ENCODE measurements at regions not wholly inside any gene's neighbourhood (a gene's known extent, or its start where the extent isn't known, plus 50 kb on each side); places are given as distances from the start of the nearest gene placed in this dataset.

DNA sequence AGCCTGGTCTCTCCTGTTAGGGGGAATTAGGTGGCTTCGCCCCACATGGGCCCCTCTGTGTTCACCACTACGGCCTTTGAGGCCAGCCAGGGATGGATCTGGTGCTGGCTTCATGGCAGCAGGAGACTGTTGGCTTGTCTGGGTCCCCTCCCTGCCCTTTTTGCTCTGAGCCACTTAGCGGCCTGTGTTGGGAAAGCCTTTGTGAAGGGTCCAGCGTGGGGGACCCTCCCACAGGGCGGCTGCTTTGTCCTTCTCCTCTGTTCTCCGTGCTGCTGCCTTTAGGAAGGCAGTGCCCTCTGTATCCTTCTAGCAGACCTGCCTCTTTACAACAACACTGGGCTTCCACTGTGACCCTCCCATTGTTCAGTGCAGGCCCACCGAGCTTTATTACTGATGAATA is 118.4 kb downstream of the TSN start:
- TF ChIP-seq ZNF274 (IDR thresholded peaks at IDR 0.05; ENCODE audit: low read depth, low read length) = no peak

DNA sequence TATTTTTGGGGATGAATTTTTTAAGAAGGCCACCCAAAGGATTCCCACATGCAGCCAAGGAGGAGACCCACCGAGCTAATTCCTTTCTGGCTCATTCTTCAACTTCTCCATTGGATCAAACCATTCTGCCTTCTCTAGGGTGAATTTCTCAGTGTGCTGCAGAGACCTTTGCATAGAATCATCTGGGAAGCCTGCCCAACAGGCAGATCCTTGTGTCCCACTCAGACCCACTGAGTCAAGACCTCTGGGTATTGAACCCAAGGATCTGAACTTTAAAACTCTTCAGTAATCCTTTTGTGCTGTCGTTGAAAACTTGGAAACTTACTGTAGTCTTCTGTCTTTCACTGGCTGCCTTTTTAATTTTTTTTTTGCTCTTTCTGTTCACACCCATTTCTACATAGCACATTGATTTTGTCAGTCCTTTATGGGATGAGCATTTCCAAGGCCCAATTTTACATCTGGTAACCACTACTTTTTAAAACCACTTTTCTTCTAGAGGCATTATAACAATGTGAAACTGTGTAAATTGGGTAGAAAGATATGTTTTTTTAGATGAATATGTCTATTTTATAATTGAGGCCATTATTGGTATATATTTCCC is 120.2 kb downstream of the TSN start:
- no peak overlapping the region for H3K4me3 ChIP-seq (ENCODE audit: low read length)
- no peak for TF ChIP-seq ZNF274 (IDR thresholded peaks at IDR 0.05; ENCODE audit: low read depth, low read length)

More for the DNA sequence above, 118.4 kb downstream of the TSN start:
- no peak overlapping the region for H3K4me3 ChIP-seq (ENCODE audit: low read length)

DNA sequence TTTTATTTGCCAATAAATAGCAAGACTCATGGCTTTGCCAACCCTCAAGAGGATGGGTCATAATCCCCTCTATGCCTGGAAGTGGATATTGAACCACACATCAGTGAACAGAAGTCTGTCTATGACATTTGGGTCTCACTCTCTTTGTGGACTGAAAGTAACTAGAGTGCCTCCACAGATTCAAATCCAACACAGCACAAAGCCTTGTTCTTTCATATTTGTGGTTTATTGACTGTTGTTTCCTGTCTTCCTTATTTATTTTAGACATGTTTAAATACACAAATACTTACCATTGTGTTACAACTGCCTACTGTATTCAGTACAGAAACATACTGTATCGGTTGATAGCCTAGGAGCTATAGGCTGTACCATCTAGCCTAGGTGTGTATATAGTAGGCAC is 121.9 kb downstream of the TSN start:
- TF ChIP-seq ZNF274 (IDR thresholded peaks at IDR 0.05; ENCODE audit: low read depth, low read length) = no peak
- no peak overlapping the region for H3K4me3 ChIP-seq (ENCODE audit: low read length)

DNA sequence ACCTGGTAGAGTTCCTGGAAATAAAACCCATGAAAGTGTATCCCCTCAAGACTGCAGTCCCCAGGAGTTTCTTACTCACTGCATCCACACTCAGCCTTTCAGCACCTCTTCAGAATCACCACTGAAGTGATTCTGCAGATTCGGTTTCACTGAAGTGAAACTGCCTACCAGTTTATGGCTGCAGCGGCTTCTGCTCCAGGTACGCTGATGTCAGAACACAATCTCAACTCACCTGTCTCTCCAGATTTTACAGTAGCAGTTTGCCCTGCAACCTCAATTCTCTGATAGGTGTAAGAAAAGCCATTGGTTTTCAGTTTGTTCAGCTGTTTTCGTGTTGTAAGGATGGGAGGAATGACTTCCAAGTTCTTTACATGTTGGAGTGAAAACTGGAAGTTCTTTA is 124.8 kb downstream of the TSN start:
- no peak for TF ChIP-seq ZNF274 (IDR thresholded peaks at IDR 0.05; ENCODE audit: low read depth, low read length)
- no peak overlapping the region for H3K4me3 ChIP-seq (ENCODE audit: low read length)

DNA sequence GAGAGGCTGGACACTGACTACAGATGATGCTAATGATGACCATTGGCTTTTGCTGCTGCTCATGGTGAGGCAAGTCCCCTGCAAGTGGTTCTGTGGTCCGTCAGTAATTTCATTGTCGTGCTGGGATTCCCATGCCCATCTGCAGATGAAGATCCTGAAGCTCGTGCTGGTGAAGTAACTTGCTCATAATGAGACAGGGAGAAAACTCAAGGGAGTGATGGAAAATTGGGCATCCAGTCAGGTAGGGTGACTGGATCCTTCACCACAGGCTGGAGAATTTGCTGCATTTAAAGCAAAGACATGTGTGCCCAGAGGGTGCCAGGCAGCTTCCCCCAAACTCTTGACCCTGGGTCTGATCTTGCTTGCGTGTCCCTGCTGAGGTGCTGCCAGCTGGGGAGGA is 125.6 kb downstream of the TSN start:
- no peak for TF ChIP-seq ZNF274 (IDR thresholded peaks at IDR 0.05; ENCODE audit: low read depth, low read length)
- H3K4me3 ChIP-seq (ENCODE audit: low read length) = no peak overlapping the region

DNA sequence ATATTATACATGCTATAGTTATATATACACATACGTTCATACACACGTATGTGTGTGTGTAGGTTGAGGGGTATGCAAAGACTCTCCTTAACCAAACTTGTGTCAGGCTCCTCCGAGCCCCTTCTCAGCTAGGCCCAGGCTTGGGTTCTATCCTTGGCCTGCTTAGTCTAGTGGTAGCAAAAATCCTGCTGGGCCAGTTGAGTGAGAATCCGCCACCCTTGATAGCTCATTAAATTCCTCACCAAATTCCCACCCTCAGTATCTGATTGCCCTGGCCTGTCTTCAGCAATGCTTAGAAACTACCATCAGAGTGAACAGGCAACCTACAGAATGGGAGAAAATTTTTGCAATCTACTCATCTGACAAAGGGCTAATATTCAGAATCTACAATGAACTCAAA is 126.5 kb downstream of the TSN start:
- no peak overlapping the region for H3K4me3 ChIP-seq (ENCODE audit: low read length)
- no peak for TF ChIP-seq ZNF274 (IDR thresholded peaks at IDR 0.05; ENCODE audit: low read depth, low read length)

DNA sequence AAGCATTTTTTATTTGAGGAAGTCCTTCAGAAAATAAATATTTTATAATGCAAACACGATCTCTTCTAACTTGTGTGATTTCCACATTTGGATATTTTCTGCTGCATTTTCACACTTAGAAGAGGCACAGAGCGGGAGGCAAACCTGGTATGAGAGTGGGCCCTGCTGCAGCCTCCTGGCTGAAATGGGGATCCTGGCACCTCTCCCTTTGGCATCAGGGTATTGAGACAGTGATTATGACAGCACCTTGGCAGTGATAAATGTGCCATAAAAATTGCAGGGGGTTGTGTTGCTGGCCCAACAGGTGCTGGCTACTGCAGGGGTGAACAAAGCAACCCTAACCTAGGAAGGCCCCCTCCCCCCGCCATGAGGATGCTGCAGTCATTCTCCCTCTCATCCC is 128.6 kb downstream of the TSN start:
- no peak overlapping the region for H3K4me3 ChIP-seq (ENCODE audit: low read length)
- TF ChIP-seq ZNF274 (IDR thresholded peaks at IDR 0.05; ENCODE audit: low read depth, low read length) = no peak

DNA sequence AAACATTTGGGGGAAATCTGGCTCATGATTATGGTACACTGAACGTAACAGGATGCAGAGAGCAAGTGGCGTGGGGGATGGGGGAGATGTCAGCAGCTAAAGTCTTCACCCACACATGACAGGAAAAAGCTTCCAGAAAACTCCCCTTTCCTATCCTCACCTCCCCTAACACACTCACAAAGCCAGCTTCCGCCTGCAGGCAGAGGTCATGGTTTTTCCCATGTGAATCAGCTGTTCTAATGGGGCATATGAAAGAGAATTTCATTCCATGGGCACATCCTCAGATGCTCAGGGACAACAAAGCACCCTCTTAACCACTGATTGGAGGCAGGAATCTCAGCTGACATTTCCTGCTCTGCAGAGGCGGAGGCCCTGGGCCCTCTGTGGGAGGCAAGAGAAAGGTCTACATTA is 129.1 kb downstream of the TSN start:
- H3K4me3 ChIP-seq (ENCODE audit: low read length) = no peak overlapping the region
- TF ChIP-seq ZNF274 (IDR thresholded peaks at IDR 0.05; ENCODE audit: low read depth, low read length) = no peak

DNA sequence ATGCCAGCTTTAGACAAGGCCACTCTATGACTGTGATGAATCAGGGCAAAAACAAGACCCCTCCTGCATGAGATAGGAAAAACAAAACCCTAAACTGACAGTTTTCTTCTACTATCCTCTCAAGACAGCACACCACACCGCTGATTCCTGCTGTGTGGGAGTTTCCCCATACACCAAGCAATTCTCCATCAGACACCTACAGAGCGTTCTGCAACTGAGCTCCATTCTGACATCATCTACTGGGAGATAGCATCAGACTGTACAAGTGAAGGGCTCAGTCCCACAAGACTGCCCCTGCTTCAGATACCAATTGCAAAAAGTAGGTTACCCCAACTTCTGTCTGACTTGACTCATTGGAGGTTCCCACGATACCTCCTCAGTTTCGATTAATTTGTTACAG is 130.6 kb downstream of the TSN start:
- TF ChIP-seq ZNF274 (IDR thresholded peaks at IDR 0.05; ENCODE audit: low read depth, low read length) = no peak
- no peak overlapping the region for H3K4me3 ChIP-seq (ENCODE audit: low read length)

DNA sequence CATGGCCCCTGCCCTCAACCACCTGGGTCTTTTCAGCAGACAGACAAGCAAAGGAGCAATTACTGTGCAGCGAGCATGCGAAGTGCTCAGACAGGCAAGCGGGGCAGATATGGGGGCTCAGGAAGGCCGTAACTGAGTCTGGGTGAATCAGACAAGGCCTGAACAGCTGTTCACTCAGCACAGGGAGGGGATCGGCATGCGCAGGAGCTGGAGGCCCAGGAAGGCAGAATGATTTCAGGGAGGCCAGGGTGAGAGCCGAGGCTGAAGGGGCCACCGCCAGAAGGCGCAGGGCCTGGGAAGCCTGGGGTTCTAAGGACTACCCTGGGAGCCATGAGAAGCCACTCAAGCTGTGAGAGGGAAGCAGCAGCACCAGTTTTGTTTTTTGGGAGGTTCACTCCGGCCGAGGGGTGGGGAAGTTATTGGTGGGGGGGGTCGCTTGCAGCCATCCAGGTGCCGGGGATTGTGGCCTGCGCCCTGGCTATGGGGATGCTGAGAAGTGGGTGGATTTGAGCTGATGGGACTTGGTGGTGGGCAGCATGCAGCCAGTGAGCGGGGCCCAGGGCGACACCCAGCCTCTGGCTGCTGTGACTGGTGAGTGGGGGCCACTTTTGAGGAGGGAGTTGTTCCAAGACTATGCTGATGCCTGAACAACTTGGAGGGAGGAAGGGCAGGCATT is 132.2 kb downstream of the TSN start:
- no peak for TF ChIP-seq ZNF274 (IDR thresholded peaks at IDR 0.05; ENCODE audit: low read depth, low read length)
- no peak overlapping the region for H3K4me3 ChIP-seq (ENCODE audit: low read length)

DNA sequence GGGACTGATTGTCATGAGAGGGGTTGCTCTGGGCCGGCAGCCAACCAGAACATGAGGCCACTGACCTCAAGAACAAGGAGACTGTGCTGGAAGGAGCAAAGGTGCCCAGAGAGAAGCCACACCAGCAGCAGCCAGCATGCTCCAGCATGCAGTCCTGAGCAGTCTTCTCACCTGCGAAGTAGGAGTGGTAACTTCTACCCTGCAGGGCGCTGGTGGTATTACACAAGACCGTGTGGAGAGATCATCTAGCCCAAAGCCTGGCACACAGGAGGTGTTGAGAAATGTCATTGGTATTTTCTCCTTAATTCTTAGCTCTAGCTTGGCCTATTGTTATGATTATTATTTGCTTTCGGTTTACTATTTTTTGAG is 132.7 kb downstream of the TSN start:
- H3K4me3 ChIP-seq (ENCODE audit: low read length) = no peak overlapping the region
- TF ChIP-seq ZNF274 (IDR thresholded peaks at IDR 0.05; ENCODE audit: low read depth, low read length) = no peak

DNA sequence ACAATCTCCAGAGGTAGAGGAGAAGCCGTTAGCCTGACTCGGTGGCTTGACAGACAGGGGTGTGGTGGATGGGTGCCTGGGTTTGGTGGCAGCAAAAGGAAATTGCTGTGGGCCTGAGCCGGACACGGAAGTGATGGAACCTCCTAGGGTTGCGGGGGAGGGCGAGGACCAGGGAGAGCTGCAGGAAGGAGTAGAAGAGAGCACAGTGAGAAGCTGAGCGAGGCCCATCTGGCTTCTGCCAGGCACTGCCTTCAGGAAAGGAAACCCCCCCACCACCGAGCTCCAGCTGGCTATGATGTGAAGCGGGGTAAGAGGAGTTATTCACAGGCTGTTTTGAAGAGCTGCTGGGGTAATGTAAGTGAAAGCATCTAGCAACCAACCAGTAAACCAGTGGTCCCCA is 134.6 kb downstream of the TSN start:
- H3K4me3 ChIP-seq (ENCODE audit: low read length) = no peak overlapping the region
- TF ChIP-seq ZNF274 (IDR thresholded peaks at IDR 0.05; ENCODE audit: low read depth, low read length) = no peak

DNA sequence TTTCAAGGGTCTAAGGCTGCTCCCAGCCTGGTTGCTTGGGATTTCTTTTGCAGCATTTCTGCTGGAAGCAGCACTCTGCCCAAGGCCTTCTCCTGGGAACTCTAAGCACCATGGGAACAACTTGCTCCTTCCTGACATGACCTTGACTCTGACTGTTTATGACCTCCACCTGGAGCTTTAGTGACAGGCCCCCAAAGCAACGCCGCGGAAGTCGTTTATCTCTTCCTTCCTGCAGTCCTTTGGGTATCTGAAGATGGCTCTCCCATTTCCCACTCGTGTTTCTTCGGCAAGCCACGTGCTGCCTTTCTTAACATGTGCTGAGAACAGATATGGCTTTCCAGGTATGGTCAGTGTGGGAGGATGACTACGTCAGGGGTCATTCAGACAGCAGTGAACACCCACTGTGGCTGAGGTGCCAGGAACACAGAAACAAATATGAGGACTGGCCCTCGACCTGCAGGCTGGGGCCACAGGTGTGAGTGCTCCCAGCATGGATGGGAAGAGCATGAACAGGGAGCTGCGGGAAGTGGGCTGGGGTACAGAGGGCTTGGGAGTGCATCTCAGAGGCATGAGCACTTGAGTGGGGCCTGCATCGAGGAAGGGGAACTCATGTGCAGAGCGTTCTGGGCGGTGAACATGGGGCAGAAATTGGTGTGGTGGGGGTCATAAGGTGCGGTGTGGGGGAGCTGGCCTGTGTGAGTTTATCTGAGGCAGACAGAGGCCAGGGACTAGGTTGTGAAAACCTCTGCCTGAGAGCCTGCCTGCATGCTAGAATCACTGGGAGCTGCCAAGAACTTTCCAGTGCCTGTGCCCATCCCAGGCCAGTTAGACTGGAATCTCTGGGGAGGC is 140.5 kb downstream of the TSN start:
- no peak overlapping the region for H3K4me3 ChIP-seq (ENCODE audit: low read length)
- no peak for TF ChIP-seq ZNF274 (IDR thresholded peaks at IDR 0.05; ENCODE audit: low read depth, low read length)

DNA sequence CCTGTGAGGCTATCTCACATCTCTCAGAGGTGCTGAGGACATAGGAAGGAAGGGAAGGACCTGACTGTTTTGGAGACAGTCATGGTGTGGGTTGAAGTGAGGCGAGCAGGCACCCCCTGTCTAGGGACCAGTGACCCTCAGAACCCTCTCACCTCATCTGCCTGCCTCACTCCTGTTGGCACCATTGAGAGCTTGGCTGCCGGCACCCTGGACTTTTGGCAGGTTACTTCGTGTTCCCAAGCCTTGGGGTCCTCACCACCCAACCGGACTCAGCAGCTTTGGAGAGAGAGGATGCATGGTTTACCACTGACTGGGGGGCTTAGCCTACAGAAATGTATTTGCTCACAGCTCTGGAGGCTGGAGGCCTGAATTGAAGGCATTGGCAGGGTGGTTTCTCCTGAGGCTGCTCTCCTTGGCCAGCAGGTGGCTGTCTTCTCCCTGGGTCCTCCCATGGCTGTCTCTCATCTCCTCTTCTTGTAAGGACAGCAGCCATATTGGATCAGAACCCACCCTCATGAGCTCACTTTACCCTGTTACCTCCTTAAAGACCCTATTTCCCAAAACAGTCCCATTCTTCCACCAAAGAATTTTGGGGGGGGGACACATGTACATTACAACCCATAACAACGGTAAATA is 142.0 kb downstream of the TSN start:
- TF ChIP-seq ZNF274 (IDR thresholded peaks at IDR 0.05; ENCODE audit: low read depth, low read length) = no peak
- no peak overlapping the region for H3K4me3 ChIP-seq (ENCODE audit: low read length)

DNA sequence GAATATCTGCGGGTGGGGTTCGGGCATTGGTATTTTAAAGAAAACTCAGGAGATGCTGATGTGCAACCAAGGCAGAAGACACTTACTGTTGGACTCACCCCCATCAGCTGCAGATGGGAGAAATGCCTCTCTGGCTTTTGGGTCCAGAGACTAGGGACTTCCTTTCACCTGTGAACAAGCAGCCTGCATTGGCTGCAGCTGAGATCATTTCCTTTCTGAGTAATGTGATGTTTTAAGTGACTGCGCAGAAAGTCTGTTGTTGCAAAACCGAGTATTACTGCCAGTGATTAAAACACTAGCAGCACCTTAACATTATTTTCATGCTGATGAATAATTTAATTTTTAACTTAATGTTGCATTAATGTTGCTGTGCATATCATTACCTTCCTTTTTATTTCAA is 143.0 kb downstream of the TSN start:
- H3K4me3 ChIP-seq (ENCODE audit: low read length) = no peak overlapping the region
- no peak for TF ChIP-seq ZNF274 (IDR thresholded peaks at IDR 0.05; ENCODE audit: low read depth, low read length)
